MG63 (cell line): ENCODE measurements at regions not wholly inside any gene's neighbourhood (a gene's known extent, or its start where the extent isn't known, plus 50 kb on each side); places are given as distances from the start of the nearest gene placed in this dataset.
"Not testable (repeated sequence)": the region's sequence is repeated elsewhere in the genome, so short reads cannot be mapped to it uniquely, and the experiment has no call there.

Experiments
- DNase-seq: peaks from one replicate; pipeline ENCODE4 v3.0.0-alpha.2; 2020
- H3K27me3 ChIP-seq: fragments of 250-450 bp; sonication (Bioruptor Pico); 2 replicates; pipeline ENCODE4 v1.5.1; 2020; ENCODE audit warnings: mild to moderate bottlenecking, moderate library complexity
- H3K36me3 ChIP-seq: fragments of 250-450 bp; sonication (Bioruptor Pico); 2 replicates; pipeline ENCODE4 v1.5.1; 2020; ENCODE audit warnings: mild to moderate bottlenecking, moderate library complexity
- H3K4me3 ChIP-seq: fragments of 250-450 bp; sonication (Bioruptor Pico); 2 replicates; pipeline ENCODE4 v1.5.1; 2020; ENCODE audit warnings: mild to moderate bottlenecking, moderate library complexity
- H3K9me3 ChIP-seq: fragments of 250-450 bp; sonication (Bioruptor Pico); 2 replicates; pipeline ENCODE4 v1.5.1; 2020; ENCODE audit warnings: mild to moderate bottlenecking, moderate library complexity

DNA sequence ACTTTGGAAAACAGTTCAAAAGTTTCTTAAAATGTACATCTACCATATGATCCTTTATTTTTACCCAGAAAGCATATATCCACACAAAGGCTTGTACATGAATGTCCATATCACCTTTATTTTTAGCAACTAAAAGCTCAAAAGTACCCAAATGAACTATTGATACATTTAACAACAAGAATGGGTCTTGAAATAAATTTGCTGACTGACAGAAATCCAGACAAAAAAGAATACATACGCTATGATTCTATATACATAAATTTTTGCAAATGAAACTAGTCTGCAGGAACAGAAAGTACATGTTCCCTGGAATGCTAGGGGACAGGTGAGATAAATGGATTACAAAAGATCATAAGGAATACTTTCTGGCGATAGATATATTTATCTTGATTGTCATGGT lies 96.3 kb upstream of the KYNU start:
- Histone ChIP-seq H3K4me3 (no peak overlapping the region), H3K36me3 (no peaks in the 10 kb centered on the region), H3K9me3 (0 out of 2 replicates have a peak, but pooled peaks cover 2% of the 10 kb centered on the region), H3K27me3 (no peaks in the 10 kb centered on the region)
- no peak for DNase-seq

DNA sequence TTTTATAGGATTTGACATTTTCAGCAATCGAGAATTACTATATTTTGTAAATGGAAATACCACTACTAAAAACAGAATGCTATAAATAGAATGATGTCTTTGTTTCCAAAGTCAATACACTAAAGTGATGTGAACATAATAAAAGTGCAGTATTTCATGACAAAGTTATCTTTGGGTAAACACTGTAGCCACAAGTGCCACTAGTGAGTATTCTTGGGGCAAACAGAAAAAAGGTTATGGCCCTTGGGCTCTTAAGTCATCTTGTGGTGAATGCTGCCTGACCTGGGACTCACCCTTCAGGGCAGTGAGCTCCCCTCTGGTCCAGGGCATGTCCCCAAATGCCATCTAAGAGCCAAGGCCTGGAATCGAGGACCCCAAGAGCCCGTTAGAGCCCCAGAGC lies 99.2 kb upstream of the KYNU start:
- Histone ChIP-seq H3K9me3 (0 out of 2 replicates have a peak, but pooled peaks cover 2% of the 10 kb centered on the region), H3K36me3 (no peaks in the 10 kb centered on the region), H3K4me3 (no peak overlapping the region), H3K27me3 (no peaks in the 10 kb centered on the region)
- no peak for DNase-seq

DNA sequence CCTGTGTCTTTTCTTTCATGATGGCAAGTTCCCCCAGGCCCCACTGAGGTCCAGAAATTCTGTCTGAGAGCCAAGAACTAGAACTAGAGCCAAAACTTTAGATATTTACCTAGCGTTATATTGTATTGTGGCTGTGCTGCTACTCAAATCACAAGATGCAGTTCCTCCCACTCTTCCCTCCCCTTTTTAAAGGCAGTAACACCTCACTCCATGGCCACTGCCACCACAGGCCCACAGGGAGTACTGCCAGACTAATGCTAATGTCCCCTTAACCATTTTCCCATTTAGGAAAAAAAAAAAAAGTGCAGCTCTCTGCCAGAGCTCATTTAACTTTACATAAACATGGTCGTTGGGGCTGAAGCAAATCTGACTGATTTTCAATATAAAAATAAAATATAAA lies 99.7 kb upstream of the KYNU start:
- DNase-seq = no peak
- Histone ChIP-seq H3K36me3 (no peaks in the 10 kb centered on the region), H3K9me3 (0 out of 2 replicates have a peak, but pooled peaks cover 2% of the 10 kb centered on the region), H3K27me3 (no peaks in the 10 kb centered on the region), H3K4me3 (no peak overlapping the region)

DNA sequence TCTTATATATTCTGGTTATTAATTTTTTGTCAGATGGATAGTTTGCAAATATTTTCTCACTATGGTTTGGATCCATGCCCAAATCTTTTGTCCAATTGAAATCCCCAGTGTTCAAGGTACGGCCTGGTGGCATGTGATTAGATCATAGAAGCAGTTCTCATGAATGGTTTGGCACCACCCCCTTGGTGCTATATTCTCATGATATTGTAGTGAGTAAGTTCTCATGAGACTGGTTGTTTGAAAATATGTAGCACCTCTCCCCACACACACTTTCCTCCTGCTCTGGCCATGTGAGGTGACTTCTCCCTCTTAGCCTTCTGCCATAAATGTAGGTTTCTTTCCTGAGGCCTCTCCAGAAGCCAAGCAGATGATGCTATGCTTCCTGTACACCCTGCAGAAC lies 107.7 kb upstream of the KYNU start:
- no peaks in the 10 kb centered on the region for H3K27me3 ChIP-seq
- H3K36me3 ChIP-seq = no peaks in the 10 kb centered on the region
- peaks cover 2% of the 10 kb centered on the region; the same call in 1 of the 2 replicates for H3K9me3 ChIP-seq
- no peak for DNase-seq
- H3K4me3 ChIP-seq = no peak overlapping the region

DNA sequence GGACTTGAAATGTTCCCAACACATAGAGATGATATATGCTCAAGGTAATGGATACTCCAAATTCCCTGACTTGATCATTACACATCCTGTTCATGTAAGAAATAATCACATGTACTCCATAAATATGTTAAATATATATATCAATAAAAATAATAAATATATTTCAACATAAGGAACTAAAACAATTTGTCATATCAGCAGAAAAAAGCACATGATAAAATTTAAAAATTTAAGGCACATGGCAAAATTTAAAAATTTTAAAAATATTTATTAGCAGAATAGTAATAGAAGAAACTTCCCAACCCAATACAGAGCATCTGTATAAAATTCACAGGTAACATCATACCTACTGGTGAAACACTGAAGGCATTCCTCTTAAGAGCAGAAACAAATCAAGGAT lies 109.6 kb upstream of the KYNU start:
- DNase-seq = no peak
- Histone ChIP-seq H3K36me3 (no peaks in the 10 kb centered on the region), H3K27me3 (no peaks in the 10 kb centered on the region), H3K4me3 (no peak overlapping the region), H3K9me3 (peaks cover 5% of the 10 kb centered on the region)

DNA sequence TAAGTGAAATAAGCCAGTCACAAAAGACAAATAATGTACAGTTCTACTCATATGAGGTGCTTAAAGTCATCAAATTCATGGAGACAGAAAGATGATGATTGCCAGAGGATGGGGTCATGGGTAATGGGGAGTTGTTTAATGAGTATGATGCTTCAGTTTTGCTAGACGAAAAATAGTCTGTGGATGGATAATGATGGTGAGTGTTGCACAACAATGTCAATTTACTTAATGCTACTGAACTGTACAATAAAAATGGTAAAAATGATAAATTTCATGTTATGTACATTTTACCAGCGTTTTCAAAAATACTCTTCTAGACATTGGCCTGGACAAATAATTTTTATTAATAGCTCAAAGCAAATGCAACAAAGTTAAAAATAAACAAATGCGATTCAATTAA lies 118.5 kb upstream of the KYNU start:
- DNase-seq = no peak
- no peaks in the 10 kb centered on the region for H3K36me3 ChIP-seq
- H3K9me3 ChIP-seq = peaks cover 4% of the 10 kb centered on the region
- no peaks in the 10 kb centered on the region for H3K27me3 ChIP-seq
- no peak overlapping the region for H3K4me3 ChIP-seq

DNA sequence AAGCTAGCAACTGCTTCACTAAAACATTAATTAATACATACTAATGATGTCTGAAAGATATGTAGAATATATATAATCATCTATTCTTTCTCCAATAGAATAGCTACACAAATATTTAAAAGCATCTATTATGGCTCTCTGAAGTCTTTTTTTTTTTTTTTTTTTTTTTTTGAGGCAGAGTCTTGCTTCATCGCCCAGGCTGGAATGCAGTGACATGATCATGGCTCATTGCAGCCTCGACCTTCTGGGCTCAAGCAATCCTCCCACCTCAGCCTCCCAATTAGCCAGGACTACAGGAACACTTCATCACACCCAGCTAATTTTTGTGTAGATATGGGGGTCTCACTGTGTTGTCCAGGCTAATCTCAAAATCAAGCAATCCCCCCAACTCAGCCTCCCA lies 120.4 kb upstream of the KYNU start:
- H3K4me3 ChIP-seq = no peak overlapping the region
- no peaks in the 10 kb centered on the region for H3K9me3 ChIP-seq
- DNase-seq = no peak
- H3K27me3 ChIP-seq = no peaks in the 10 kb centered on the region
- no peaks in the 10 kb centered on the region for H3K36me3 ChIP-seq

DNA sequence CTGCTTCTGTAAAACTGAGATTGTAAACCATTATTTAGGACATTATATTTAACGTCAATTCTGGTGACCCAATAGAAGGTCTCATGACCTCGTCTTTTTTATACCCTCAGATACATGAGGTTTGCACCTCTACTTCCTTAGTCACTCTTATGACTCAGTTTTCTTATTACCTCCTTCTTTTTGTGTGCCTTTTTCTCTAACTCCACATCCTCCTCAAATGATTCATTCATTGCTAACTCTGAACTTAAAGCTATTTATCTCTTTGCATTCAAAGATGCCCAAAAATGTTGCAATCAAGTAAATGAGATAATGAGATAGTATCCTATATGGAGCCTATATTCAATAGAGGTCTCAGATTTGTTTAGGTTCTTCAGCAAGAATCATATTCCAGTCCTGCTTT lies 121.0 kb upstream of the KYNU start:
- no peaks in the 10 kb centered on the region for H3K27me3 ChIP-seq
- H3K4me3 ChIP-seq = no peak overlapping the region
- H3K9me3 ChIP-seq = no peaks in the 10 kb centered on the region
- H3K36me3 ChIP-seq = no peaks in the 10 kb centered on the region
- DNase-seq = no peak

DNA sequence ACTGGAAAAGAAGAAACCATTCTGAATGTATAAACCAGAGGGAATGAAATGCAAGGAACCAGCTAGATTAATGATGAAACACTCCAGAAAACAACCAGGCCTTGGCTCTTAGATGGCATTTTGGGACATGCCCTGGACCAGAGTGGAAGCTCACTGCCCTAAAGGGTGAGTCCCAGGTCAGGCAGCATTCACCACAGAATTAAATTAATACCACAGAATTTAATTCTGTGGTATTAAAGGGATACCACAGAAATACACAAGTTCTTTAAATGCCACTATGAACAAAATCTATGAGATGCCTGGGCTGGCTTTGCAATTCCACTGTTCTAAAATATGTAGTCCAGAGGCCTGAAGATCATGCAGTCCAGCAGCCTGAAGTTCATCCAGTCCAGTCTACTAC lies 122.3 kb upstream of the KYNU start:
- Histone ChIP-seq H3K36me3 (no peaks in the 10 kb centered on the region), H3K4me3 (no peak overlapping the region), H3K27me3 (no peaks in the 10 kb centered on the region), H3K9me3 (no peaks in the 10 kb centered on the region)
- no peak for DNase-seq

DNA sequence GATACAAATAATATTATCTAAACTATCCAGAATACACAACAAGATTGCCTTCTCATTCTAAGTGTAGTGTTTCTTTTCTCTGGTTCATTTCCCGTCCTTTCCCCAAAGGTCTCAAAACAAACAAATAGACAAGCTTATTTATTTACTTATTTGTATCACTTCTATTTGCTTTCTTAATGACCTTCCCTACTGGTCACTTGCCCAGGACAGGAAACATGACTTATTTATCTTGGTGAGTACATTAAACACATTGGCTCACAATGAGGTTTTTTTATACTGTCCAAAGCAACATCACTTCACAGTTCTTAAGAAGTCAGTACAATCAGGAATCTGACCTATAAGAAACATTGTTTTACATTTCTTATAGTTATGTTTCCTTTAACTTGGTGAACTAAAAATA lies 123.3 kb upstream of the KYNU start:
- Histone ChIP-seq H3K27me3 (no peaks in the 10 kb centered on the region), H3K36me3 (no peaks in the 10 kb centered on the region), H3K4me3 (no peak overlapping the region), H3K9me3 (no peaks in the 10 kb centered on the region)
- DNase-seq = no peak

DNA sequence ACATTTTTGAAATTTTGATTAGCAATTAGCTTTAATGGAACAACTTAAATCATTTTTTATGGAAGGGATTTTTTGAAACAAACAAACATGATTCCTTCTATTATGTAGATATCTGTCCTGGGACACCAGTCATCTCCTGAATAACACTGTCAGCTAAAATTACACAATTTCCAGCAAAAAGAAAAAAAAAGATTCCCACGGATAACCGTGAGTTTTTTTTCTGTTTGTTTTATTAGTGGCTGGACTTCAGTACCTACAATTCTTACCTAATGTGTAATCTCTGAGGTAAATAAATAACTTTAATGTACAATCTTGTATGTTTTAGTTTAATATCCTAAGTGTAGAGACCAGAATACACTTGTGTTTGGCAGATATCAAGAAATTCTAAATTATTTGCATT lies 126.6 kb upstream of the KYNU start:
- no peaks in the 10 kb centered on the region for H3K36me3 ChIP-seq
- H3K9me3 ChIP-seq = no peaks in the 10 kb centered on the region
- no peaks in the 10 kb centered on the region for H3K27me3 ChIP-seq
- no peak overlapping the region for H3K4me3 ChIP-seq
- DNase-seq = no peak

DNA sequence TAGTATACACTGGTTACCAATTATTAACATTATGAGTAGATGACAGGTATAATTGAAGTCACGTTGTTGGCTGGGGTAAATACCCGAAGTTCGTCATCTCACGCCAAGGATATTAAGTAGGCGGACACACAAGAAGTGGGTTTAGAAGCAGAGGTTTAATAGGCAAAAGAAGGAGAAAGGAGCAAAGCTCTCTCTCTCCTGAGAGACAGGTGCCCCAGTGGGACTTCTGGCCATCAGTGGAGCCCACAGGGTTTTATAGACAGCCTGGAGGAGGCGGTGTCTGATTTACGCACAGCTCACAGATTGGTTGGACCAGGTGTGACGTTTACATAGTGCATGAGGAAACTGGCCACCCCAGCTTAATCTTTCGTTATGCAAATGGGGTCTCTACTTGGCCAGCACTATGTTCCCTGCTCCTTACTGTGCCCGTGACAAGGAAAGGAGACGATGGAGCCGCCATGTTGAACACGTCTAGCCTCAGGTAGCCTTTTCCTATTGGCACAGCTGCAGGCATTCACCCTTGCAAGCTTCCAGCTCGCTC lies 128.8 kb upstream of the KYNU start:
- no peak for DNase-seq

DNA sequence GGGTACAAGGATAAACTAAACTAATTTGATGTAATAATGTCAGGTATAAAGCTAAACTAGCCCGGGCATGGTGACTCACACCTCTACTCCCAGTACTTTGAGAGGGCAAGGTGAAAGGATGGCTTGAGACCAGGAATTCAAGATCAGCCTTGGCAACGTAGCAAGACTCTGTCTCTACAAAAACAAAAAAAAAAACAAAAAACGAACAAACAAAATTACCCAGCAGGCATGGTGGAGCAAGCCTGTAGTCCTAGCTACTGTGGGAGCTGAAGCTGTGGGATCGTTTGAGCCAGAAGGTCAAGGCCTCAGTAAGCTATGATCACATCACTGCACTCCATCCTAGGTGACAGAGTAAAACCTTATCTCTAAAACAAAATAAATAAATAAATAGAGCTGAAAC lies 131.8 kb upstream of the KYNU start:
- no peak for DNase-seq
- H3K9me3 ChIP-seq = no peaks in the 10 kb centered on the region
- no peak overlapping the region for H3K4me3 ChIP-seq
- H3K36me3 ChIP-seq = no peaks in the 10 kb centered on the region
- H3K27me3 ChIP-seq = no peaks in the 10 kb centered on the region

More for the DNA sequence above, 128.8 kb upstream of the KYNU start:
- no peaks in the 10 kb centered on the region for H3K27me3 ChIP-seq
- H3K4me3 ChIP-seq = no peak overlapping the region
- H3K36me3 ChIP-seq = no peaks in the 10 kb centered on the region
- no peaks in the 10 kb centered on the region for H3K9me3 ChIP-seq

DNA sequence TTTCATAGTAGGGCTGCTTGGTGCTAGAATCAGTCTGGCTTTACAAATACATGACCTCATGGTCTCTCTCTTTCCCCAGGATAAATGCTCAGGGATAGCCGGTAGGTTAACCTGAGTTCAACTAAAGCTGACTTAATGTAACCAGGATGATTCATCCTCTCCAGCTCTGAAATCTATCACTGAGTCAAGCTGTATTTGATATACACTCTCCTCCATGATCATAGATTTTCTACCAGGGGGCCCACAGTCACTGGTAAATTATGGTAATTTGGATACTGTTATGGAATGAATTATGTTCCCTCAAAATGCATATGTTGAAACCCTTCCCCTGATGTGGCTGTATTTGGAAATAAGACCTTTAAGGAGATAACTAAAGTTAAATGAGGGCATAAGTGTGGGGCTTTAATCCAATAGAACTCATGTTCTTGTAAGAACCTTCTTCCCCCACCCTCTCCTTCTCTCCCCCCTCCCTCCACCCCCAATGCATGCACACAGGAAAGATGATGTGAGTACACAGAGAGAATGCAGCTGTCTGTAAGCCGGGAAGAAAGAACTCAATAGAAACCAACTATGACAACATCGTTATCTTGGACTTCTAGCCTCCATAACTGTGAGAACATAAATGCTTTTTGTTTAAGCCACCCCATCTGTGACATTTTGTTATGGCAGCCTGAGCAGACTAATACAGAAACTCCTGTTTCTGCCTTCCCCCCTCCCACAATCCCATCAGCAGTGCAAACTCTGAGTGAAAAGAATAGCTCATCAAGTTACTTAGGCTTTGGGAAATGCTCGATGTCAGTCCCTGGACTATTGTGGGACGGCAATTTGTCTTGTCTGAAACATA lies 134.9 kb upstream of the KYNU start:
- Histone ChIP-seq H3K4me3 (no peak overlapping the region), H3K36me3 (no peaks in the 10 kb centered on the region), H3K27me3 (no peaks in the 10 kb centered on the region), H3K9me3 (no peaks in the 10 kb centered on the region)
- DNase-seq = no peak

DNA sequence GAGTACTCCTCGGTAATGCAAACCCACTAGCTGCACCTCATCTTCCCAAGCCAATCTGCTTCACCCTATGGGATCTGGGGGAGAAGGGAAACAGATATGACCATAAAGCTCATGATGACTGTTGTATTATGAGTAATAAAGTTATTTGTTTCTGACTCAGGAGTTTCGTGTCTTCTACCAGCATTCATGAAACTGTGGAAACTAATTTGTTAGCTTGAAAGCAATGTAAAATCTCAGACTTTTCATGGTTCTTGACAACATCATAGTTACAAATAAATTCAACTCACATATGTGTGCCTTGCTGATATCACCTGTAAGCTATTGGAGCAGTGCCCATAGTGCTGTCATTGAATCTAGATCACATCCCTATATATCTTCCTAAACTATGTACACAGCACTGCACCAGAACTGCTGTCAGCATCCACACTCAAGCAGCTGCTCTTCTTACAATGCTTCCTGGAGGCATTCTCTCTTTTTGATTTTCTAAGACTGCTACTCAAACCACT lies 135.6 kb upstream of the KYNU start:
- H3K27me3 ChIP-seq = no peaks in the 10 kb centered on the region
- no peak for DNase-seq

DNA sequence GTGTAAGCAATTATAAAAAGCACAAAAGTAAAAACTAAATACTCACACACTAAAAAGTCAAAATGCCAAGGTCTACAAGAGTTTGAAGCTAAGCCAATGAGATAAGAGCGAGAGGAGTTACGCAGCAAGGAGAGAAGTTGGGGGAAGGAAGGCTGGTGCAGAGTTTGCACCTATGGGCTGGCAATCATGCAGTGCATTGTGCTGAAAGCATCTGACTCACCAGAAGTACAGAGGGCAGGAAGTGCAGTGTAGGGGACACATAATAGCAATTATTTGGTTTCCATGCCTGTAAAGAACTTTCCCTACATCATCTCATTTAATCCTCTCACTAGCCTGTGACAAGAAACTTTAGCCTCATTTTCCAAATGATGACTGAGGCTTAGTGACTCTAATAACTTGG lies 142.7 kb upstream of the KYNU start:
- no peaks in the 10 kb centered on the region for H3K36me3 ChIP-seq
- H3K27me3 ChIP-seq = no peaks in the 10 kb centered on the region
- H3K9me3 ChIP-seq = no peaks in the 10 kb centered on the region
- DNase-seq = no peak
- no peak overlapping the region for H3K4me3 ChIP-seq

More for the DNA sequence above, 135.6 kb upstream of the KYNU start:
- Histone ChIP-seq H3K9me3 (no peaks in the 10 kb centered on the region), H3K4me3 (no peak overlapping the region), H3K36me3 (no peaks in the 10 kb centered on the region)

DNA sequence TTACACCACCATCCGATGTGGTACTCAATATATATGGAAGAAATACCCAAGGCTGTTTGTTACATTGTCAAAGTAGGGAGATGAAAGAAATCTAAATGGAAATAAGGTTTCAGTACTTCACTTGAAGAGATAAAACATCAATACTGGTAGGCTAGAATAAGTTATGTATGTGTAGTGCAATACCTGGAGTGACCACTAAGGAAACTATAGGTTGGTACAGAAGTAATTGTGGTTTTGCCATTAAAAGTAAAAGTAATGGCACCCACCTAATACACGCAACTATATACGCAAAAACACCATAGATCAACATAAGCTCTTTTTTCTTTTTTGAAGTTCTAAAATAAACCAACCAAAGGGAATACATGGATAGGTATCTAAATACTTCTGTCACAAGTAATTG lies 143.2 kb upstream of the KYNU start:
- Histone ChIP-seq H3K4me3 (no peak overlapping the region), H3K36me3 (no peaks in the 10 kb centered on the region), H3K9me3 (no peaks in the 10 kb centered on the region), H3K27me3 (no peaks in the 10 kb centered on the region)
- DNase-seq = no peak

DNA sequence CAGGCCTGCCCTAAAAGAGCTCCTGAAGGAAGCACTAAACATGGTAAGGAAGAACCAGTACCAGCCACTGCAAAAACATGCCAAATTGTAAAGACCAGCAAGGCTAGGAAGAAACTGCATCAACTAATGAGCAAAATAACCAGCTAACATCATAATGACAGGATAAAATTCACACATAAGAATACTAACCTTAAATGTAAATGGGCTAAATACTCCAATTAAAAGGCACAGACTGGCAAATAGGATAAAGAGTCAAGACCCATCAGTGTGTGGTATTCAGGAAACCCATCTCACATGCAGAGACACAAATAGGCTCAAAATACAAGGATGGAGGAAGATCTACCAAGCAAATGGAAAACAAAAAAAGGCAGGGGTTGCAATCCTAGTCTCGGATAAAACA lies 147.7 kb upstream of the KYNU start:
- not testable (repeated sequence) for DNase-seq, H3K36me3 ChIP-seq

More for the DNA sequence above, 147.7 kb upstream of the KYNU start:
- not testable (repeated sequence) for H3K4me3 ChIP-seq, H3K27me3 ChIP-seq, H3K9me3 ChIP-seq
